Activated B cell treated with CpG ODN at 0.5 μM for 24 hours (primary cell): ENCODE measurements at regions not wholly inside any gene's neighbourhood (a gene's known extent, or its start where the extent isn't known, plus 50 kb on each side); places are given as distances from the start of the nearest gene placed in this dataset.

Experiments
- ATAC-seq: fragments of 200-7000 bp; cut with Tn5 transposase; one replicate; pipeline ENCODE4 v1.10.0; 2021; ENCODE audit warnings: low read depth, mild to moderate bottlenecking, moderate library complexity
- CTCF ChIA-PET: fragments of 350-600 bp; sonication (Branson Sonifier 250); formaldehyde crosslinking; loops from one replicate; lab custom pipeline; 2021; ENCODE audit warnings: antibody characterized with exemption; lab: Charles Lee
- POLR2A ChIA-PET: fragments of 350-600 bp; sonication (Branson Sonifier 250); formaldehyde crosslinking; loops from one replicate; lab custom pipeline; 2021; ENCODE audit warnings: antibody characterized with exemption; lab: Charles Lee
- DNase-seq: peaks from one replicate; pipeline ENCODE4 v3.0.0; 2022
- H3K27ac Mint-ChIP-seq: one replicate; pipeline ENCODE4 v1.8.0; 2020; ENCODE audit warnings: mixed read lengths
- H3K27me3 Mint-ChIP-seq: one replicate; pipeline ENCODE4 v1.8.0; 2021; ENCODE audit warnings: mixed read lengths
- H3K36me3 Mint-ChIP-seq: one replicate; pipeline ENCODE4 v1.8.0; 2021; ENCODE audit warnings: low read depth, mixed read lengths
- H3K4me1 Mint-ChIP-seq: one replicate; pipeline ENCODE4 v1.8.0; 2021; ENCODE audit warnings: mixed read lengths
- H3K4me3 Mint-ChIP-seq: one replicate; pipeline ENCODE4 v1.8.0; 2020; ENCODE audit warnings: mild to moderate bottlenecking, mixed read lengths
- H3K9me3 Mint-ChIP-seq: one replicate; pipeline ENCODE4 v1.8.0; 2020; ENCODE audit warnings: mixed read lengths
- intact Hi-C: fragments of 100-400 bp; cut with micrococcal nuclease; formaldehyde crosslinking; loops from one replicate; pipeline ENCODE4 v1.15.1; 2024
- TF ChIP-seq, protein P1 (sequence below): fragments of 200-600 bp; IDR thresholded peaks from one replicate; pipeline ENCODE4 v1.8.0; 2022; ENCODE audit warnings: antibody characterized with exemption, mild to moderate bottlenecking

DNA sequence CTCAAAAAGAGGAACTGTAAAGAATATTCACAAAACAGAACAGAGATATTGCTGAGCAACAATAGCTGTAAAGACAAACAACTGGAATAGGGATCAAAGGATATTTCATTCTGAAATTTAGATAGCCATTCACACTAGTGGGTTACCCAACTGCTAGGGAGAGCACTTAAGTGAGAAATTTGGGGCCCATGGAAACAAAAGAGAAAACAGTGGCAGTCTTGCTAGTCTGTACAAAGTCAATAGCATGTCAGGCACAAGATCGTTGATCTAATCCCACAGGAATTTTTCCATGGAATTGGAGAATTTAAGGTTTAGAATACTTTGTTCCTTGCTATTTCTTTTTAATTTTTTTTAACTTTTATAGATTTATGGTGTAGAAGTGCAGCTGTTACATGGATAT is 467.0 kb downstream of the PCDH18 start:
- no peaks in the 10 kb centered on the region for H3K36me3 Mint-ChIP-seq
- no peak overlapping the region for H3K27ac Mint-ChIP-seq
- ATAC-seq = no peak
- no peaks in the 10 kb centered on the region for H3K27me3 Mint-ChIP-seq
- no peaks in the 10 kb centered on the region for H3K4me1 Mint-ChIP-seq
- H3K9me3 Mint-ChIP-seq = peaks cover 3% of the 10 kb centered on the region
- ChIA-PET CTCF (no interaction called here), POLR2A (no interaction called here)
- no peak overlapping the region for H3K4me3 Mint-ChIP-seq
- no peak for DNase-seq
- TF ChIP-seq, protein P1, sequence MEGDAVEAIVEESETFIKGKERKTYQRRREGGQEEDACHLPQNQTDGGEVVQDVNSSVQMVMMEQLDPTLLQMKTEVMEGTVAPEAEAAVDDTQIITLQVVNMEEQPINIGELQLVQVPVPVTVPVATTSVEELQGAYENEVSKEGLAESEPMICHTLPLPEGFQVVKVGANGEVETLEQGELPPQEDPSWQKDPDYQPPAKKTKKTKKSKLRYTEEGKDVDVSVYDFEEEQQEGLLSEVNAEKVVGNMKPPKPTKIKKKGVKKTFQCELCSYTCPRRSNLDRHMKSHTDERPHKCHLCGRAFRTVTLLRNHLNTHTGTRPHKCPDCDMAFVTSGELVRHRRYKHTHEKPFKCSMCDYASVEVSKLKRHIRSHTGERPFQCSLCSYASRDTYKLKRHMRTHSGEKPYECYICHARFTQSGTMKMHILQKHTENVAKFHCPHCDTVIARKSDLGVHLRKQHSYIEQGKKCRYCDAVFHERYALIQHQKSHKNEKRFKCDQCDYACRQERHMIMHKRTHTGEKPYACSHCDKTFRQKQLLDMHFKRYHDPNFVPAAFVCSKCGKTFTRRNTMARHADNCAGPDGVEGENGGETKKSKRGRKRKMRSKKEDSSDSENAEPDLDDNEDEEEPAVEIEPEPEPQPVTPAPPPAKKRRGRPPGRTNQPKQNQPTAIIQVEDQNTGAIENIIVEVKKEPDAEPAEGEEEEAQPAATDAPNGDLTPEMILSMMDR = no peak
- intact Hi-C loops = no loop called here

DNA sequence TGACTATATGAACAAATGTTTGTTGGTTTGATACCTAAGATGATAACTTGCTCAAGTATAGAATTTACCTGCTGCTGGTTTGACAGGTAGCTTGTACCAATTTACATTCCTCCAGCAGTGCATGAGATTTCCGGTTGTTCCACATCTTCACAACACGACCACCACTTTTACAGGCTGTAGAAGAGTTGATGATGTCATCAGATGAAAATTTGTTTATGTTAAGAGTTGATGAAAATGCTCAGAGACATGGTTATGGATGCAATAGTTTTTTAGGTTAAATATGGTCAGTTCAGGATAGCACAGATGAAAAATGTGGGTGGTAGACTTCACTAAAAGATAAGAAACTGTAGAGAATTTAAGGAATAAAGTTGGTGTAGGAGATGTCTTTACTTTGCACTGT is 468.3 kb downstream of the PCDH18 start:
- POLR2A ChIA-PET = no interaction called here
- DNase-seq = no peak
- TF ChIP-seq, protein P1 = no peak
- no peak for ATAC-seq
- Mint-ChIP-seq H3K4me1 (no peaks in the 10 kb centered on the region), H3K36me3 (no peaks in the 10 kb centered on the region), H3K9me3 (peaks cover 3% of the 10 kb centered on the region), H3K27me3 (no peaks in the 10 kb centered on the region), H3K4me3 (no peak overlapping the region), H3K27ac (no peak overlapping the region)
- intact Hi-C loops = no loop called here
- CTCF ChIA-PET = no interaction called here

DNA sequence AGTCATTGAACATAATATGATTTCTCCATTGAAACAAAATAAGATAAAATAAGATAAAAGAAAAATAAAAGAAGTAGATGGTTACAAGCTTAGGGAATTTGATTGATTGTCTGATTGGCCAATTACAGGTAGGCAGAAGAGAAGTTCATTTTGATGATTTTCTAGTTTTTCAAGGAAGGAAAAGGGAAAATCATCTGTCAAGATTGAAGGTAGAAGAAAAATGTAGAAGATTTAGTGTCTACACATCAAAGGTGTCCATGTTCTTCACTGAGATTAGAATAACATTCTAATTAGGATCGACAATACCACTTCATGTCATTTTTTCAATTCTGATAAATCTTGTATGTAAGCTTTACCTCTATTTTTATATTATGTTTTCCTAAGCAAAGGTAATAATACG is 489.1 kb downstream of the PCDH18 start:
- ChIA-PET POLR2A (no interaction called here), CTCF (no interaction called here)
- Mint-ChIP-seq H3K4me3 (no peak overlapping the region), H3K36me3 (no peaks in the 10 kb centered on the region), H3K27me3 (no peaks in the 10 kb centered on the region), H3K27ac (no peak overlapping the region), H3K4me1 (no peaks in the 10 kb centered on the region), H3K9me3 (peaks cover 5% of the 10 kb centered on the region)
- TF ChIP-seq, protein P1 = no peak
- DNase-seq = no peak
- intact Hi-C loops = no loop called here
- ATAC-seq = no peak

DNA sequence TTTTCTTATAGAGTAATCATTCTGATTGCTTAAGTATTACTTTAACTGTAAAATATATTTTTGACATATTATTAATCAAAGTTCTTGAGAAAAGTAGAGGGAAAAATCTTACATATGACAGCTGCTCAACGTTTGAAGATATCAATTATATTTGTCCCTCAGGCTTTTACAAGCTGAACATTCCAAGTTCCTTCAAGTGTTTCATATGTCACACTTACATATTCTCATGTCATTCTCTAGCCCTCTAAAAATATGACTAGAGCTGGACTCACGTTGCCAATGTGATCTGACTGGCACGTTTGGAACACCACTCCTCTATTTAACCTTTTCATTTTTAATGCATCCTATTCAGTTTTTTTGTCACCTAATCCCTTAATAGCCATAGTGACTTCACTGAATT is 492.9 kb downstream of the PCDH18 start:
- peaks cover 5% of the 10 kb centered on the region for H3K9me3 Mint-ChIP-seq
- DNase-seq = no peak
- ChIA-PET CTCF (no interaction called here), POLR2A (no interaction called here)
- no peaks in the 10 kb centered on the region for H3K36me3 Mint-ChIP-seq
- H3K4me3 Mint-ChIP-seq = no peak overlapping the region
- no peaks in the 10 kb centered on the region for H3K27me3 Mint-ChIP-seq
- intact Hi-C loops = no loop called here
- H3K27ac Mint-ChIP-seq = no peak overlapping the region
- ATAC-seq = no peak
- H3K4me1 Mint-ChIP-seq = no peaks in the 10 kb centered on the region
- TF ChIP-seq, protein P1 = no peak

DNA sequence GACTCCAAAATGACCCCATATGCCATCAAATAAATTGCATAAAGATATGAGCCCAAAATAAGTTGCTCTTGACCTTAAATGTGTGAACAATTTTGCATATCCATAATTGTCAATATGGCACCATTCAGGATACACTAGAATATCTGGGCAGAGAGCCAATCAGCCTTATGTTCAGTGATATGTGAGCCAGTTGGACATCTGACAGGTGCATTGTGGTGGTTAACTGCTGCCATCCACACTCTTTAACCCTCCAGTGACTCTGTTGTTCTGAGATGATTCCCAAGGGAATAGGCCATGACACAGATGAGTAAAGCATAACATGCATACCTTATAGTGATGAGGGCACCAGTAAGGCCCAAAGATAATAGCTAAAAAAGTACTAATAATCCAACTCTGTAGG is 500.1 kb downstream of the PCDH18 start:
- ChIA-PET CTCF (no interaction called here), POLR2A (no interaction called here)
- DNase-seq (no peak), ATAC-seq (no peak)
- Mint-ChIP-seq H3K27ac (no peak overlapping the region), H3K27me3 (no peaks in the 10 kb centered on the region), H3K36me3 (no peaks in the 10 kb centered on the region), H3K4me3 (no peak overlapping the region), H3K9me3 (peaks cover 9% of the 10 kb centered on the region), H3K4me1 (no peaks in the 10 kb centered on the region)
- intact Hi-C loops = no loop called here
- TF ChIP-seq, protein P1 = no peak
